Naive thymus-derived CD4-positive, alpha-beta T cell (primary cell): ENCODE measurements at regions not wholly inside any gene's neighbourhood (a gene's known extent, or its start where the extent isn't known, plus 50 kb on each side); places are given as distances from the start of the nearest gene placed in this dataset.
A peak's percentile ranks its signal among the peaks of the same experiment; 100 is the strongest.
"Not testable (repeated sequence)": the region's sequence is repeated elsewhere in the genome, so short reads cannot be mapped to it uniquely, and the experiment has no call there.

ENCODE experiments used
- ATAC-seq: fragments of 150-1000 bp; cut with Tn5 transposase; 2 replicates; pipeline ENCODE4 v1.10.0; 2021; ENCODE audit warnings: mild to moderate bottlenecking, moderate library complexity
- CTCF ChIA-PET: fragments of 350-600 bp; sonication (Branson Sonifier 250); formaldehyde crosslinking; loops from one replicate; lab custom pipeline; 2021; ENCODE audit warnings: antibody characterized with exemption; lab: Charles Lee
- POLR2A ChIA-PET: fragments of 350-600 bp; sonication (Branson Sonifier 250); formaldehyde crosslinking; loops from one replicate; lab custom pipeline; 2021; ENCODE audit warnings: antibody characterized with exemption, inconsistent platforms; lab: Charles Lee
- DNase-seq, 9 donors: peaks; one replicate each; pipeline versions ENCODE4 v3.0.0 to v3.0.0-alpha.2; 2020 to 2022; ENCODE audit warnings: mixed read lengths in 1 of 9
- H3K27ac ChIP-seq: one replicate; pipeline ENCODE4 v1.7.0; 2013; ENCODE audit warnings: mild to moderate bottlenecking, low read depth, low read length, moderate library complexity
- H3K27me3 ChIP-seq, 2 donors: one replicate each; pipeline ENCODE4 v1.7.0; 2013; ENCODE audit warnings: low read length in 2 of 2, mild to moderate bottlenecking in 2 of 2, moderate library complexity in 2 of 2; ENCODE audit not compliant: control insufficient read depth in 2 of 2, insufficient read depth in 2 of 2
- H3K36me3 ChIP-seq, 3 experiments: 1 replicate in 2 of 3; 2 replicates in 1 of 3; pipeline ENCODE4 v1.7.0; 2013; ENCODE audit warnings: low read length in 3 of 3, mild to moderate bottlenecking in 3 of 3, moderate library complexity in 1 of 3; ENCODE audit not compliant: insufficient read depth in 3 of 3, control insufficient read depth in 2 of 3
- H3K4me1 ChIP-seq, 2 donors: one replicate each; pipeline ENCODE4 v1.7.0; 2013; ENCODE audit warnings: low read length in 2 of 2, mild to moderate bottlenecking in 2 of 2, moderate library complexity in 1 of 2; ENCODE audit not compliant: control insufficient read depth in 2 of 2, insufficient read depth in 2 of 2
- H3K4me3 ChIP-seq: 2 replicates; pipeline ENCODE4 v1.7.0; 2013; ENCODE audit warnings: mild to moderate bottlenecking, low read length
- H3K9me3 ChIP-seq, 3 experiments: 1 replicate in 2 of 3; 2 replicates in 1 of 3; pipeline ENCODE4 v1.7.0; 2013; ENCODE audit warnings: low read length in 3 of 3; ENCODE audit not compliant: control insufficient read depth in 2 of 3
- H3K27ac Mint-ChIP-seq, 9 donors: one replicate each; pipeline ENCODE4 v1.8.0; 2020 to 2022; ENCODE audit warnings: mixed read lengths in 9 of 9, mild to moderate bottlenecking in 8 of 9, moderate library complexity in 5 of 9, inconsistent platforms in 2 of 9
- H3K27me3 Mint-ChIP-seq, 5 donors: one replicate each; pipeline ENCODE4 v1.8.0; 2021 to 2022; ENCODE audit warnings: mixed read lengths in 5 of 5, mild to moderate bottlenecking in 1 of 5
- H3K36me3 Mint-ChIP-seq, 5 donors: one replicate each; pipeline ENCODE4 v1.8.0; 2020 to 2022; ENCODE audit warnings: mixed read lengths in 5 of 5, mild to moderate bottlenecking in 3 of 5, inconsistent platforms in 1 of 5
- H3K4me1 Mint-ChIP-seq, 7 donors: one replicate each; pipeline ENCODE4 v1.8.0; 2020 to 2022; ENCODE audit warnings: mixed read lengths in 7 of 7, mild to moderate bottlenecking in 3 of 7, inconsistent platforms in 1 of 7
- H3K4me3 Mint-ChIP-seq, 10 donors: one replicate each; pipeline ENCODE4 v1.8.0; 2020 to 2022; ENCODE audit warnings: mild to moderate bottlenecking in 10 of 10, mixed read lengths in 10 of 10, moderate library complexity in 6 of 10, inconsistent platforms in 2 of 10
- H3K9me3 Mint-ChIP-seq, 11 donors: one replicate each; pipeline ENCODE4 v1.8.0; 2020 to 2022; ENCODE audit warnings: mixed read lengths in 11 of 11, mild to moderate bottlenecking in 4 of 11, inconsistent platforms in 1 of 11, moderate library complexity in 1 of 11
- intact Hi-C, 2 donors: fragments of 100-400 bp; cut with micrococcal nuclease; formaldehyde crosslinking; loops; one replicate each; pipeline ENCODE4 v1.15.1; 2023

DNA sequence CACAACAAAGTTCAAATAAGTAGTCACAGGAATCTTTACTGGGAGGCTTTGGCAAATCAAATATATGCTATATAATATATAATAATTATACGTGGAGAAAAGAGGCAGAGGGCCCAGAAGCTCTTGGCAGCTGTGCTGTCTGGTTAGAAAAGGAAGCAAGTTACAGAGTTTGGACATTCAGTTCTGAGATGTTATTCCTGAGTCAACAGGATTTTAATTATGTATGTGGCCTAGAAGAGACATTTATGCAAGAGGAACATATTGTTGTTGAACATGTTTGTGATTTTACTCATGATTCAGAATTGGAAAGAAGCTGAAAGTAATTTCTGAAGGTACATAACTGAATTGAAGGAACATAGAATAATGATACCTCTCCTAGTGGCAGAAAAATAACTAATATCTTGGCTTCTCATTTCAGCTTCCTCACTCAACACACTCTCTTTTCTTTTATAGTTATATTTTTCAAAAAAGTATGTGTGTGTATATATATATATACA lies 79.7 kb upstream of the GPR89A start:
- H3K4me3 Mint-ChIP-seq, ATAC-seq, H3K4me1 ChIP-seq, H3K4me1 Mint-ChIP-seq, H3K36me3 Mint-ChIP-seq, H3K9me3 Mint-ChIP-seq, intact Hi-C loops, POLR2A ChIA-PET, H3K9me3 ChIP-seq, CTCF ChIA-PET, DNase-seq, H3K27ac Mint-ChIP-seq, H3K4me3 ChIP-seq, H3K27ac ChIP-seq, H3K27me3 ChIP-seq, H3K36me3 ChIP-seq: not testable (repeated sequence)
- H3K27me3 Mint-ChIP-seq = peaks cover 8 to 19% (median 13%) of the 10 kb centered on the region in 5 donors

DNA sequence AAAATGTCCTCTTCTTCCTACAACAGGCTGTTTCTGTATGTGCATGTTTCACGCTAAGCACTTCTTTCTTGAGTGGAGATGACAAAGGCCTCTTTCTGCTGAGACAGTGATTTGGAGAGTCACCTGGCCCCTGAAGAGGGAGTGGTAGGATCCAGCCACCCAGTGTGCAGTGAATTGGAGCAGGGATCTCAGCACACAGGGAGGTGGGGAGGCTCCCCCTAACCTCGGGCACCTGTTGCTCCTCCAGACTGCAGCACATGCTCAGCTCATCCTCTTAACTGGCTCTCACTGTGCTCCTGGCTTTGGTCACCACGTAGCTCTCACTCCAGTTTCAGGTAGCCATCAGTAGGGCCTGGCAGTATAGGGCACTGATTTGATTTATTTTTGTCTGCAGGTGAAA lies 87.6 kb upstream of the GPR89A start:
- ATAC-seq, CTCF ChIA-PET: not testable (repeated sequence)

DNA sequence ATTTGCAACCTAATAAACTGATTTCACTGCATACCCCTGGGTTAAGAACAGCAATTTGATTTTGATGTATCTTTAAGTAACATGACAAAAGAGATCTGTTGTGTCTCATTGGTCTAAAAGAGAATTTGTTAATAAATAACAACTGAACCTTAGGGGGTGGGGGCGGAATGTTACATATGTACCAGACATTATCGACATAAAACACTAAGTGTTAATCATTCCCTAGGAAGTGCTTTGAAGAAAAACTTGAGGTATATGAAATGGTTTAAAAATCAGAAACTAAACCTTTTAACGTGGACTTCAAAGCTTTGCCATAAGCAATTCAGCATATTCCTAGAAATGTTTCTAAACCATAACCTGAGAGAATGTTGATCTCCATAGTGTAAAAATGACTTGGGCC lies 88.5 kb upstream of the GPR89A start:
- H3K4me1 ChIP-seq, POLR2A ChIA-PET, CTCF ChIA-PET, ATAC-seq, intact Hi-C loops, H3K4me3 ChIP-seq, H3K36me3 Mint-ChIP-seq, H3K4me1 Mint-ChIP-seq, DNase-seq, H3K27ac Mint-ChIP-seq, H3K27me3 ChIP-seq, H3K36me3 ChIP-seq, H3K4me3 Mint-ChIP-seq, H3K27ac ChIP-seq, H3K9me3 Mint-ChIP-seq, H3K9me3 ChIP-seq: not testable (repeated sequence)
- H3K27me3 Mint-ChIP-seq = peaks cover 0 to 26% (median 14%) of the 10 kb centered on the region in 5 donors

More for the DNA sequence above, 87.6 kb upstream of the GPR89A start:
- H3K4me3 ChIP-seq, H3K27ac Mint-ChIP-seq, H3K4me3 Mint-ChIP-seq, H3K27ac ChIP-seq, H3K4me1 ChIP-seq, H3K36me3 ChIP-seq, H3K4me1 Mint-ChIP-seq, H3K27me3 ChIP-seq, H3K9me3 Mint-ChIP-seq, H3K36me3 Mint-ChIP-seq, DNase-seq, POLR2A ChIA-PET, intact Hi-C loops, H3K9me3 ChIP-seq: not testable (repeated sequence)
- peaks cover 0 to 29% (median 17%) of the 10 kb centered on the region in 5 donors for H3K27me3 Mint-ChIP-seq

DNA sequence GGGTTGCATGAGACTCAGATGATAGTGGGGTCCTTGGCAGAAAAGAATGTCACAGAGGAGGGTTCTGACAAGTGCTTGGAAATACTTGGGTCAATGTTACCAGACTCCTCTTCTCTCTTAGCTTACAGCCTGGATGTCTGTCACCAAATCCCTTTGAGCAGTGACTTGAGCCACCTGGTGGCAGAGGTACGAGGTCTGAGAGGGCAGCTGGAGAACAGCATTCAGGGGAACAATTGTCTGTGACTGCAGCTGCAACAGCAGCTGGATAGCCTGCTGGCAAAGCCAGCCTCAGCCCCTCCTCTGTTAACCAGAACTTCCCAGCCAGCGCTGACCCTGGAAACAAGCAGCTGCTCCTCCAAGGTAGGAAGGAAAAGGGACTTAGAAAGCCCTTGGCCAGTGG lies 87.6 kb upstream of the NBPF20 start:
- CTCF ChIA-PET, ATAC-seq, H3K9me3 ChIP-seq, H3K27me3 ChIP-seq, H3K4me3 ChIP-seq, DNase-seq, H3K4me1 ChIP-seq, H3K4me3 Mint-ChIP-seq, POLR2A ChIA-PET, H3K27ac ChIP-seq, H3K36me3 Mint-ChIP-seq, H3K9me3 Mint-ChIP-seq, intact Hi-C loops, H3K27ac Mint-ChIP-seq, H3K4me1 Mint-ChIP-seq, H3K36me3 ChIP-seq: not testable (repeated sequence)
- H3K27me3 Mint-ChIP-seq = peaks cover 0 to 14% (median 7%) of the 10 kb centered on the region in 5 donors

DNA sequence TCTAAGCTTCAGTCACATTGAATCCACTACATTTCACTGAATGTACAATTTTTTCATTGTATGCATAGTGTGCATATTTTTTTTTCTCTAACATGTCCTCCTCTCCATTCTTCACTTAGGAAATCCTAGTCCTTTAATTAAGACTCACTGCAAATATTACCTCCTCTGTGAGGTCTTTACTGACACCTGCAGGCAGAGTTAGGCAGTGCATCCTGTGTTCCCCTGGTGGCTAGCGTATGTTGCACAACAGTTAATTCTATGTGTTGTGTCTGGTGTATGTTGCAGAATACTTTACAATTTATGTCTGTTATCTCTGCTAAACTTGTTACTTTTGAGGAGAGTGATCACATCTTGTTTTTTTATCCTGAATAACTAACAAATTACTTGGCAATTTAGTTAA lies 82.7 kb upstream of the NBPF20 start:
- H3K36me3 ChIP-seq, H3K27ac ChIP-seq, H3K4me1 ChIP-seq, H3K4me3 Mint-ChIP-seq, H3K27ac Mint-ChIP-seq, intact Hi-C loops, H3K9me3 ChIP-seq, H3K9me3 Mint-ChIP-seq, H3K4me1 Mint-ChIP-seq, H3K36me3 Mint-ChIP-seq, POLR2A ChIA-PET, H3K27me3 ChIP-seq, CTCF ChIA-PET, H3K4me3 ChIP-seq, DNase-seq, H3K27me3 Mint-ChIP-seq: not testable (repeated sequence)
- ATAC-seq = peak; percentile 92

DNA sequence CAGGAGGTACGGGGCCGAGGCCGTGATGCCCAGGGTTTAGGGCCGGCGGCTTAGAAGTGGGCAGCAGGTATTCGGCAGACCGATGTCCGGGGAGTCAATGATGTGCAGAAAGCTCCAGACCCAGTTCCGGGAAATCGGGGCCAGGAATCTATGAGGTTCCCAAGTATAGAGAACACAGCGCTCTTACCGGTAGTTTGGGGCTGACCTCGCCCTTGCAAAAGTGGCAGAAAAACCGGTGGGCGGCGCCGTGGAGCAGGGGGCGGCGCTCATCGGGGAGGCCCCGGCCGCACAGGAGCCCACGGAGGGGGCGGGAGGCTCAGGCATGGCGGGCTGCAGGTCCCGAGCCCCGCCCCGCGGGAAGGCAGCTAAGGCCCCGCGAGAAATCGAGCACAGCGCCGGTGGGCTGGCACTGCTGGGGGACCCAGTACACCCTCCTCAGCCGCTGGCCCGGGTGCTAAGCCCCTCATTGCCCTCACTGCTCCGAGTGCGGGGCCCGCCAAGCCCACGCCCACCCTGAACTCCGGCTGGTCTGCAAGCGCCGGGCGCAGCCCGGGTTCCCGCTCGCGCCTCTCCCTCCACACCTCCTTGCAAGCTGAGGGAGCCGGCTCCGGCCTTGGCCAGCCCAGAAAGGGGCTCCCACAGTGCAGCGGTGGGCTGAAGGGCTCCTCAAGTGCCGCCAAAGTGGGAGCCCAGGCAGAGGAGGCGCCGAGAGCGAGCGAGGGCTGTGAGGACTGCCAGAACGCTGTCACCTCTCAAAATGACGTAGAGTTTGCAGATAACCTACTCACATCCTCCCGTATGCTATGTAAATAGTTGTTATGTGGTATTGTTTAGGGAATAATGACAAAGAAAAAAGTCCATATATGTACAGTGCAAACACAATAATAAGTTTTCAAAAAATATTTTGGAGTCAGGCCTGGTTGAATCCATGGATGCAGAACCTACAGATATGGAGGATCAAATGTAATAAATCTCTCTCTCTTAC lies 80.6 kb upstream of the NBPF20 start:
- H3K27ac ChIP-seq, H3K27ac Mint-ChIP-seq, H3K36me3 Mint-ChIP-seq, H3K9me3 ChIP-seq, H3K27me3 Mint-ChIP-seq, POLR2A ChIA-PET, H3K4me3 Mint-ChIP-seq, H3K4me1 Mint-ChIP-seq, CTCF ChIA-PET, intact Hi-C loops, H3K4me1 ChIP-seq, H3K27me3 ChIP-seq, H3K9me3 Mint-ChIP-seq, H3K4me3 ChIP-seq, H3K36me3 ChIP-seq: not testable (repeated sequence)
- DNase-seq = peak in 1 of 9 donors; percentile 11
- peak; percentile 75 for ATAC-seq

DNA sequence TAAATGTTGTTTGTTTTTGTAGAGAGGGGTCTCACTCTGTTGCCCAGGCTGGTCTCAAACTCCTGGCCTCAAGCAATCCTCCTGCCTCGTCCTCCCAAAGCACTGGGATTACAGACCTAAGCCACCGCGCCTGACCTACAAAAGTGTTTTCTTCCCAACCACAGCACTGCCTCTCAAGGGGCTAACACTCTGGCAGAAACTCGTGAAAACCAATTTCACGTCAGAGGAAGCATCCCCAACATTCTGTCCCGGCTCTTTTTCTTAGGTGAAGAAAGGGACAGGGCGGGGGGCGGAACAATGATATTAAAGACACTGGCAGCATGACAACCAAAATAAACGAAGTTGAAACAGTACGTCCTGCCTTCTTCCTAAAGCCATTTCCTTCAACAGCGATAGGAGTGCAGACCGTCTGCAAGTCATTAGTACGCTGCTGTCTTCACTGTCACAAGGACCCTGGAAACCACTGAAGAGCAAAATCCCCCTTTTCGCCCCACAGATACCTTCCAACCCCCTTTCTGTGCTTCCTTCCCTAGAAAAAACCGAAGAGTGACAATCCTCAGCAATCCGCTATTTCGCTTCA lies 79.5 kb upstream of the NBPF20 start:
- H3K27ac ChIP-seq, H3K4me3 ChIP-seq, H3K36me3 ChIP-seq, H3K27ac Mint-ChIP-seq, H3K27me3 Mint-ChIP-seq, H3K9me3 Mint-ChIP-seq, intact Hi-C loops, H3K9me3 ChIP-seq, H3K36me3 Mint-ChIP-seq, H3K4me3 Mint-ChIP-seq, H3K27me3 ChIP-seq, H3K4me1 Mint-ChIP-seq, POLR2A ChIA-PET, DNase-seq, H3K4me1 ChIP-seq, CTCF ChIA-PET: not testable (repeated sequence)
- ATAC-seq = peak; percentile 23
